Karpas-422 (cell line): ENCODE measurements at regions not wholly inside any gene's neighbourhood (a gene's known extent, or its start where the extent isn't known, plus 50 kb on each side); places are given as distances from the start of the nearest gene placed in this dataset.

ENCODE experiments used
- DNase-seq: peaks from one replicate; pipeline ENCODE4 v3.0.0-alpha.2; 2015
- H2AFZ ChIP-seq: fragments of 200-600 bp; sonication (generic); 2 replicates; pipeline ENCODE4 v1.6.1; 2014; ENCODE audit warnings: antibody characterized with exemption, low read length, mixed read lengths
- H3K27ac ChIP-seq: fragments of 200-600 bp; sonication (generic); 2 replicates; pipeline ENCODE4 v1.5.1; 2014; ENCODE audit warnings: mild to moderate bottlenecking, low read length, moderate library complexity
- H3K27me3 ChIP-seq: fragments of 200-600 bp; sonication (generic); 2 replicates; pipeline ENCODE4 v1.6.1; 2014; ENCODE audit warnings: low read length, mixed read lengths
- H3K36me3 ChIP-seq: fragments of 200-600 bp; sonication (generic); 2 replicates; pipeline ENCODE4 v1.6.1; 2014; ENCODE audit warnings: low read length, mixed read lengths; ENCODE audit not compliant: insufficient read depth
- H3K4me1 ChIP-seq: fragments of 200-600 bp; sonication (generic); 2 replicates; pipeline ENCODE4 v1.6.1; 2014; ENCODE audit warnings: mild to moderate bottlenecking, low read length, mixed read lengths
- H3K4me2 ChIP-seq: fragments of 200-600 bp; sonication (generic); 2 replicates; pipeline ENCODE4 v1.6.1; 2014; ENCODE audit warnings: low read length, low read depth, mild to moderate bottlenecking; ENCODE audit not compliant: poor library complexity, severe bottlenecking
- H3K4me3 ChIP-seq: fragments of 200-600 bp; sonication (generic); 2 replicates; pipeline ENCODE4 v1.5.1; 2014; ENCODE audit warnings: mild to moderate bottlenecking, antibody characterized with exemption, low read length, mixed read lengths
- H3K79me2 ChIP-seq: fragments of 200-600 bp; sonication (generic); 2 replicates; pipeline ENCODE4 v1.6.1; 2014; ENCODE audit warnings: mild to moderate bottlenecking, low read length, mixed read lengths
- H3K9ac ChIP-seq: fragments of 200-600 bp; sonication (generic); 2 replicates; pipeline ENCODE4 v1.6.0; 2014; ENCODE audit warnings: low read length
- H3K9me2 ChIP-seq: fragments of 200-600 bp; sonication (generic), shearing (Covaris generic); replicated peaks from 2 replicates; pipeline ENCODE4 v1.6.0; 2014; ENCODE audit warnings: mild to moderate bottlenecking, low read length, moderate library complexity; ENCODE audit not compliant: insufficient read depth
- H3K9me3 ChIP-seq: fragments of 300-700, 200-600 bp; sonication (generic); 2 replicates; pipeline ENCODE4 v1.6.1; 2014; ENCODE audit warnings: low read length, mixed read lengths
- H4K20me1 ChIP-seq: fragments of 200-600 bp; sonication (generic); 2 replicates; pipeline ENCODE4 v1.6.1; 2014; ENCODE audit warnings: mild to moderate bottlenecking, antibody characterized with exemption, low read length, low read depth; ENCODE audit not compliant: insufficient read depth

DNA sequence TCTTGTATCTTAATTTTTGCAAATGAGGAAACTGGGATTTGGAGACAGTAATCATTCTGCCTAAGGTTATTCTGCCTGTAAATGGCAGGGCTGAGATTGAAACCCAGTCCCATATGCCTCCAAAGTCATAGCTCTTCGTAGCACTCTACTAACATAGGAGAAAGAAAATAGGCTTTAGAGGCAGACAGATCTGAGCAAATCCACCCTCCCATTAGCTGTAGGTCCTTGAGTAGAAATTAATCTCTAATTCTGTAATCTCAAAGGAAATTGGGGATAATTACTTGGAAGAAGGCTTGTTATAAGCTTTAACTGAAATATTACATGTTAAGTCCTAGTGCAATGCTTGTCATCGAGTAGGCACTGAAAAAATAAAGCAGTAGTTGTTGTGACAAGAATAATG lies 252.1 kb upstream of the PEX5L start:
- Histone ChIP-seq H3K4me1 (no peaks in the 10 kb centered on the region), H2AFZ (no peak overlapping the region)

DNA sequence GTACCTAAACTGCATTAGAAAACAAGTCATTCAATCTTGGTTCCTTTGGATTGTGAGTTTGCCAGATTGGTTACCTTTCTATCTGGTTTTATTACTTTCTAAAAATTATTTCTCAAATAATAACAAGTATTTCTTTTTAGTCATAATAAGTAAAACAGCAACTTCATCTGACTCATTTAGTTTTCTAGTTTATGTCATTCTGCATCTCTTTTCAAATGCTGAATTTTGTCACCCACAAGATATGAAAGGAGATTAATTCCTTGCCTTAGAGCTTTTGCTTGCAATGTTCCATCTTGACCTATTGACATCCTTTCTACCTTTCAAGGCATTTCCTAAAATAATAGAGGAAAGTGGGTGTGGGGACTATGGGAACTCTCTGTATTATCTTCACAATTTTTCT lies 253.6 kb upstream of the PEX5L start:
- no peak overlapping the region for H2AFZ ChIP-seq
- no peak overlapping the region for H3K9ac ChIP-seq
- no peaks in the 10 kb centered on the region for H3K79me2 ChIP-seq
- no peaks in the 10 kb centered on the region for H3K27me3 ChIP-seq
- H3K4me1 ChIP-seq: no peaks in the 10 kb centered on the region
- H3K4me2 ChIP-seq: no peak overlapping the region
- H3K4me3 ChIP-seq: no peak overlapping the region
- no peaks in the 10 kb centered on the region for H3K9me2 ChIP-seq
- no peaks in the 10 kb centered on the region for H3K9me3 ChIP-seq
- H4K20me1 ChIP-seq: no peaks in the 10 kb centered on the region
- H3K27ac ChIP-seq: no peak overlapping the region
- no peaks in the 10 kb centered on the region for H3K36me3 ChIP-seq
- no peak for DNase-seq

More for the DNA sequence above, 252.1 kb upstream of the PEX5L start:
- Histone ChIP-seq H3K4me3 (no peak overlapping the region), H3K9me2 (no peaks in the 10 kb centered on the region), H3K9ac (no peak overlapping the region), H3K27me3 (no peaks in the 10 kb centered on the region), H3K27ac (no peak overlapping the region), H3K36me3 (no peaks in the 10 kb centered on the region), H3K9me3 (no peaks in the 10 kb centered on the region), H3K4me2 (no peak overlapping the region), H4K20me1 (no peaks in the 10 kb centered on the region), H3K79me2 (no peaks in the 10 kb centered on the region)
- DNase-seq: no peak

DNA sequence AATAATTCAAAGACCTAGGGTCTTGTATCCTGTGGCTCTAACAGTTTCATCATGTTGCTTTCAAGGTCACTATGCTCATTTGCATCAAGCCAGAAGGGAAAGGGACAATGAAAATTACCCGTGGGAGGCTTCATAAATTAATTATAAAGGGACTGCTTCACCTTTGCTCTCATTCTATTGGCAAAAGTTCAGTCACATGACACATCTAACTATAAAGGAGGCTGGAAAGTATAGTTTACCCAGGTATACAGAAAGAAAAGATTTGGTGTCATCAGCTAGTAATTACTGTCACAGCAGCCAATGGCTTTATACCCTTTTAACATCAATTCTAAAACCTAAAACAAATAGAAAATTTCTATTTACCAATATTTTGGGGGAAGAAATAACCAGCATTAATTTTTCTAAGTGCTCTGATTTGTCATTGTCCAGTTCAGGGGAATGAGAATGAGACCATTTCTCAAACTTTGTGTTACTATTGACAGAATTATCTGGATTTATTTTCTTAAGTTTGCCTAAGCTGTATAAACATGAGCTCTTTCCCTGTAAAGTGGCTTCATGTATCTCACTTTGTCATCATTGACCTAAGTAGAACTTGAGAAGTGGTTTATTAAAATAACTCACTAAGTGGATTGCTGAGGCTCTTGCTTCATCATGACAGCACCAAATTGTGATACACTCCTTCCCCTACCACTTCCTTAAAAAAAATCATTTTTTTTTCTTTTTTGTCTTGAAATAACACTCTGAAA lies 257.7 kb upstream of the PEX5L start:
- H2AFZ ChIP-seq: no peak overlapping the region
- H3K36me3 ChIP-seq: no peaks in the 10 kb centered on the region
- H3K9me3 ChIP-seq: no peaks in the 10 kb centered on the region
- H3K79me2 ChIP-seq: no peaks in the 10 kb centered on the region
- no peaks in the 10 kb centered on the region for H4K20me1 ChIP-seq
- H3K4me1 ChIP-seq: no peaks in the 10 kb centered on the region
- H3K27ac ChIP-seq: no peak overlapping the region
- H3K4me3 ChIP-seq: no peak overlapping the region
- H3K9ac ChIP-seq: no peak overlapping the region
- no peaks in the 10 kb centered on the region for H3K27me3 ChIP-seq
- DNase-seq: no peak
- no peak overlapping the region for H3K4me2 ChIP-seq
- no peaks in the 10 kb centered on the region for H3K9me2 ChIP-seq

DNA sequence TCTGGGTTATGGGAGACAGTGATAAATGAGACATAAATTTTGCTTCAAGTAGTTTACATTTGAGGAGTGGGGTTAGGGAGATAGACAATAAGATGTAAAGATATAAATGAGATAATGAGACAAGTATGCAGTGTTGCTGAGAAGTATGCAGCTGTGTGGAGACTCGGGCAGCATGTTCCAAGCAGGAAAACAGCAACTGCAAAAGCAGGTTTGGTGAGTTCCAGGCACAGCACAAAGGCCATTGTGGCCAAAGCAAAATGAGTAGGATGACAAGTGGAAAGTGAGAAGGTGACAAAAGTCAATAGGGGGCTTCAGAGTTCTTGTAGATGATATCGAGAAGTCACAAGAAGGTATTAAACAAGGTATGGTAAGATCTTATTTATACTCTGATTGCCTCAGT lies 259.1 kb upstream of the PEX5L start:
- Histone ChIP-seq H3K9me3 (no peaks in the 10 kb centered on the region), H3K79me2 (no peaks in the 10 kb centered on the region)

DNA sequence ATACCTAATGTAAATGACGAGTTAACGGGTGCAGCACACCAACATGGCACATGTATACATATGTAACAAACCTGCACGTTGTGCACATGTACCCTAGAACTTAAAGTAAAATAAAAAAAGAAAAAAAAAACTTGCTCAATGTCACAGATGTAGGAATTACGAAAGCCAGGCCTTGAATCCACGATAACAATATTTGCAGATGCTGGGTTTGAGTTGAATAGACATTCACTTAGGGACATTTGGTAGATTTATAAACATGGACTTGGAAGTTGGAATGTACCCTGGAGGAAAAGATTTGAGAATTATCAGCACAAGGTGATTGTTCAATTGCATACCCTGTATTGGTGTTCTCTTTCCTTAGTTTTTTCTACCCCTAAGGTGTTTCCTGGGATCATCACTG lies 260.2 kb upstream of the PEX5L start:
- H3K27me3 ChIP-seq: no peaks in the 10 kb centered on the region
- H3K9ac ChIP-seq: no peak overlapping the region
- no peaks in the 10 kb centered on the region for H4K20me1 ChIP-seq
- H3K9me2 ChIP-seq: no peaks in the 10 kb centered on the region
- H3K4me3 ChIP-seq: no peak overlapping the region
- H3K79me2 ChIP-seq: no peaks in the 10 kb centered on the region
- H2AFZ ChIP-seq: no peak overlapping the region
- no peak overlapping the region for H3K27ac ChIP-seq
- no peaks in the 10 kb centered on the region for H3K9me3 ChIP-seq
- no peak for DNase-seq
- H3K4me2 ChIP-seq: no peak overlapping the region
- H3K36me3 ChIP-seq: no peaks in the 10 kb centered on the region
- no peaks in the 10 kb centered on the region for H3K4me1 ChIP-seq

More for the DNA sequence above, 259.1 kb upstream of the PEX5L start:
- Histone ChIP-seq H3K36me3 (no peaks in the 10 kb centered on the region), H3K9me2 (no peaks in the 10 kb centered on the region), H3K27me3 (no peaks in the 10 kb centered on the region), H4K20me1 (no peaks in the 10 kb centered on the region), H3K4me1 (no peaks in the 10 kb centered on the region), H3K9ac (no peak overlapping the region), H3K27ac (no peak overlapping the region), H3K4me3 (no peak overlapping the region), H3K4me2 (no peak overlapping the region), H2AFZ (no peak overlapping the region)
- no peak for DNase-seq

DNA sequence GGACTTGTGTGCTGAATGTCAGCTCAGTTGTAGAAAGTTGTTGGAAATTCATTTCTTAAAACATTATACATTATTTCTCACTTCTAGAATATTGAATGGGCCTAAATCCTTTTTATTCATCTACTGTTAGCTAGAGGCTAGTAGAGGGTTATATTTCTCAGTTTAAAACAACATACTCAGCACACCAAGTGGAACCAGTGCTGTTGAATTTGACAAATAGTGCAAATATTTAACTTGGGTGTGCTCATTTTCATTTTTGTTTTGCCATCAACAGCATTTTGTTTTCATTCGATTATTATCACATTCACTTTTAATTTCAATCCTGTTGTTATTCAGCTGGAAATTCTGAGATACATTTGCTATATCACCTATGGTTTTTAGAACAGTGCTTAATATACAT lies 269.4 kb upstream of the PEX5L start:
- no peak overlapping the region for H3K4me3 ChIP-seq
- no peak overlapping the region for H3K9ac ChIP-seq
- no peaks in the 10 kb centered on the region for H3K9me3 ChIP-seq
- no peaks in the 10 kb centered on the region for H3K79me2 ChIP-seq
- H3K36me3 ChIP-seq: no peaks in the 10 kb centered on the region
- no peaks in the 10 kb centered on the region for H4K20me1 ChIP-seq
- H3K9me2 ChIP-seq: no peaks in the 10 kb centered on the region
- no peak overlapping the region for H3K4me2 ChIP-seq
- H3K27ac ChIP-seq: no peak overlapping the region
- no peak overlapping the region for H2AFZ ChIP-seq
- H3K4me1 ChIP-seq: no peaks in the 10 kb centered on the region
- H3K27me3 ChIP-seq: no peaks in the 10 kb centered on the region; the same call in 1 of the 2 replicates
- DNase-seq: no peak

DNA sequence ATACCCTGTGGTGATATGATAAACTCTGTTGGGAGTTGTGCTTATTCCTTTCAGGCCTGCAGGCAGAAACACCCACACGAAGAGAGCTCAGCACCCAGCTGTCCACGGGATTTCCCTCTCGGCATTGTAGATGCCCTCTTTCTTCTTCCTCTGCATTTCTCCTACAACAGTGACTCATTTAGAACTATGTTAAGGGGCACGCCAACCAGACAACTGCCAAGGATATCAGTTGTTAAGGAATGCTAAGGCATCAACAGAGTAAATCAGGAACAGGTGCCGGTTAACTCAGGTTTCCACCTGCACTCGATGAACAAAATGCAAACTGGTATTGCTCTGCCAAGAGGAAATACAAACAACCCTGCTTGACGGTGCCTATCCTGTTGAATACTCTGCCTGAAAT lies 270.0 kb upstream of the PEX5L start:
- Histone ChIP-seq H3K9me2 (no peaks in the 10 kb centered on the region), H3K79me2 (no peaks in the 10 kb centered on the region), H3K9ac (no peak overlapping the region), H3K9me3 (no peaks in the 10 kb centered on the region), H3K36me3 (no peaks in the 10 kb centered on the region), H4K20me1 (no peaks in the 10 kb centered on the region), H3K4me2 (no peak overlapping the region), H3K4me3 (no peak overlapping the region), H3K27ac (no peak overlapping the region), H2AFZ (peak overlapping the region; percentile 41; the same call in 1 of the 2 replicates), H3K27me3 (no peaks in the 10 kb centered on the region; the same call in 1 of the 2 replicates), H3K4me1 (no peaks in the 10 kb centered on the region)
- DNase-seq: no peak

DNA sequence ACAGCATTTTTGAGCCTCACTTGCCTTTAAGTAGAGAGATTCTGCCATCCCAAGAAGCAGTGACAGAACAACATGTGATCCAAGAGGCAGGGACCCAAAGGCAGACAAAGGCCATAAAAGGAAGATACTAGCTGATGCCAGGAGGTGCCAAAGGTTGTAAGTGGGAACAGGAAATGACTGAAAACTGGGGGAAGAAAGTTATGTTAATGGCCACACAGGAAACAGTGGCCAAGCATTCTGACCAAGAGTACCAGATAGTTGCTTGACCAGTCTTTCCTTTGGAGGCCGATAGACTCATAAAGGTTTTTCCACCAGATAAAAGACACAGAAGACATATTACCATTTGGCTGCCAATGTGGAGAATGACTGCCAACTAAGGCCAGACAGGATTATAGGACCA lies 274.5 kb upstream of the PEX5L start:
- H3K9me3 ChIP-seq: no peaks in the 10 kb centered on the region
- H3K27ac ChIP-seq: no peak overlapping the region
- H4K20me1 ChIP-seq: no peaks in the 10 kb centered on the region
- no peaks in the 10 kb centered on the region for H3K36me3 ChIP-seq
- no peak overlapping the region for H3K9ac ChIP-seq
- no peaks in the 10 kb centered on the region for H3K79me2 ChIP-seq
- H3K4me2 ChIP-seq: no peak overlapping the region
- H3K9me2 ChIP-seq: no peaks in the 10 kb centered on the region
- no peak for DNase-seq
- no peaks in the 10 kb centered on the region for H3K4me1 ChIP-seq
- H2AFZ ChIP-seq: no peak overlapping the region
- H3K4me3 ChIP-seq: no peak overlapping the region
- H3K27me3 ChIP-seq: no peaks in the 10 kb centered on the region; the same call in 1 of the 2 replicates
